ENCODE measurements at regions not wholly inside any gene's neighbourhood (a gene's known extent, or its start where the extent isn't known, plus 50 kb on each side); places are given as distances from the start of the nearest gene placed in this dataset.

GRCh38 chr9:12627096-12627495 is 66.1 kb upstream of the TYRP1 start:
- no peaks in the 10 kb centered on the region for H3K27me3 ChIP-seq (ENCODE audit: control insufficient read depth, insufficient read depth, low read length)
- H3K36me3 ChIP-seq (ENCODE audit: control insufficient read depth, low read depth, low read length) = no peaks in the 10 kb centered on the region
- H3K4me1 ChIP-seq (ENCODE audit: control insufficient read depth, low read depth, low read length) = peaks cover 15% of the 10 kb centered on the region
- no peaks in the 10 kb centered on the region for H3K9me3 ChIP-seq (ENCODE audit: control insufficient read depth, low read depth, low read length)
- H3K27ac ChIP-seq (ENCODE audit: low read length) = no peak overlapping the region
- no peak overlapping the region for H3K4me3 ChIP-seq (ENCODE audit: low read length)
- no peak overlapping the region for H3K9ac ChIP-seq (ENCODE audit: low read length)

GRCh38 chr9:12628546-12628945 is 64.6 kb upstream of the TYRP1 start:
- no peaks in the 10 kb centered on the region for H3K27me3 ChIP-seq (ENCODE audit: control insufficient read depth, insufficient read depth, low read length)
- H3K4me3 ChIP-seq (ENCODE audit: low read length) = no peak overlapping the region
- no peak overlapping the region for H3K27ac ChIP-seq (ENCODE audit: low read length)
- no peaks in the 10 kb centered on the region for H3K9me3 ChIP-seq (ENCODE audit: control insufficient read depth, low read depth, low read length)
- H3K4me1 ChIP-seq (ENCODE audit: control insufficient read depth, low read depth, low read length) = peaks cover 15% of the 10 kb centered on the region
- no peak overlapping the region for H3K9ac ChIP-seq (ENCODE audit: low read length)
- no peaks in the 10 kb centered on the region for H3K36me3 ChIP-seq (ENCODE audit: control insufficient read depth, low read depth, low read length)

GRCh38 chr9:12629067-12629466 is 64.1 kb upstream of the TYRP1 start:
- Histone ChIP-seq H3K4me1 (ENCODE audit: control insufficient read depth, low read depth, low read length) (peaks cover 15% of the 10 kb centered on the region), H3K9me3 (ENCODE audit: control insufficient read depth, low read depth, low read length) (no peaks in the 10 kb centered on the region), H3K27me3 (ENCODE audit: control insufficient read depth, insufficient read depth, low read length) (no peaks in the 10 kb centered on the region), H3K9ac (ENCODE audit: low read length) (no peak overlapping the region), H3K36me3 (ENCODE audit: control insufficient read depth, low read depth, low read length) (no peaks in the 10 kb centered on the region), H3K27ac (ENCODE audit: low read length) (no peak overlapping the region), H3K4me3 (ENCODE audit: low read length) (no peak overlapping the region)

GRCh38 chr9:12631866-12632265 is 61.3 kb upstream of the TYRP1 start:
- no peak overlapping the region for H3K27ac ChIP-seq (ENCODE audit: low read length)
- H3K9me3 ChIP-seq (ENCODE audit: control insufficient read depth, low read depth, low read length) = no peaks in the 10 kb centered on the region
- no peak overlapping the region for H3K9ac ChIP-seq (ENCODE audit: low read length)
- no peaks in the 10 kb centered on the region for H3K36me3 ChIP-seq (ENCODE audit: control insufficient read depth, low read depth, low read length)
- no peak overlapping the region for H3K4me3 ChIP-seq (ENCODE audit: low read length)
- H3K27me3 ChIP-seq (ENCODE audit: control insufficient read depth, insufficient read depth, low read length) = no peaks in the 10 kb centered on the region
- H3K4me1 ChIP-seq (ENCODE audit: control insufficient read depth, low read depth, low read length) = peaks cover 15% of the 10 kb centered on the region

- no peaks in the 10 kb centered on the region for H3K27me3 ChIP-seq (ENCODE audit: control insufficient read depth, insufficient read depth, low read length)
- H3K4me1 ChIP-seq (ENCODE audit: control insufficient read depth, low read depth, low read length) = peaks cover 10% of the 10 kb centered on the region
- no peaks in the 10 kb centered on the region for H3K36me3 ChIP-seq (ENCODE audit: control insufficient read depth, low read depth, low read length)
- no peak overlapping the region for H3K4me3 ChIP-seq (ENCODE audit: low read length)
- H3K9ac ChIP-seq (ENCODE audit: low read length) = no peak overlapping the region
- H3K27ac ChIP-seq (ENCODE audit: low read length) = no peak overlapping the region
- H3K9me3 ChIP-seq (ENCODE audit: control insufficient read depth, low read depth, low read length) = no peaks in the 10 kb centered on the region
Measured at GRCh38 chr9:12633016-12633765, 60.0 kb upstream of the TYRP1 start.

- no peaks in the 10 kb centered on the region for H3K27me3 ChIP-seq (ENCODE audit: control insufficient read depth, insufficient read depth, low read length)
- H3K9me3 ChIP-seq (ENCODE audit: control insufficient read depth, low read depth, low read length) = no peaks in the 10 kb centered on the region
- no peak overlapping the region for H3K9ac ChIP-seq (ENCODE audit: low read length)
- H3K4me1 ChIP-seq (ENCODE audit: control insufficient read depth, low read depth, low read length) = no peaks in the 10 kb centered on the region
- no peak overlapping the region for H3K27ac ChIP-seq (ENCODE audit: low read length)
- H3K36me3 ChIP-seq (ENCODE audit: control insufficient read depth, low read depth, low read length) = no peaks in the 10 kb centered on the region
- no peak overlapping the region for H3K4me3 ChIP-seq (ENCODE audit: low read length)
Measured at GRCh38 chr9:12640016-12640587, 53.1 kb upstream of the TYRP1 start.

GRCh38 chr9:12640866-12641636 is 52.1 kb upstream of the TYRP1 start:
- Histone ChIP-seq H3K27ac (ENCODE audit: low read length) (no peak overlapping the region), H3K4me3 (ENCODE audit: low read length) (no peak overlapping the region), H3K27me3 (ENCODE audit: control insufficient read depth, insufficient read depth, low read length) (no peaks in the 10 kb centered on the region), H3K9me3 (ENCODE audit: control insufficient read depth, low read depth, low read length) (no peaks in the 10 kb centered on the region), H3K36me3 (ENCODE audit: control insufficient read depth, low read depth, low read length) (no peaks in the 10 kb centered on the region), H3K9ac (ENCODE audit: low read length) (no peak overlapping the region), H3K4me1 (ENCODE audit: control insufficient read depth, low read depth, low read length) (no peaks in the 10 kb centered on the region)

Measured in iPS-18a (cell line).